HG02852 (cell line): ENCODE measurements at regions not wholly inside any gene's neighbourhood (a gene's known extent, or its start where the extent isn't known, plus 50 kb on each side); places are given as distances from the start of the nearest gene placed in this dataset.

Source experiments
- ATAC-seq: cut with Tn5 transposase; IDR thresholded peaks from one replicate; pipeline ENCODE4 v1.9.1; 2021; ENCODE audit warnings: mild to moderate bottlenecking, moderate library complexity; ENCODE audit not compliant: unreplicated experiment

GRCh38 chr9:126218359-126219125 lies 108.1 kb upstream of the MVB12B start:
- no peak for ATAC-seq

- ATAC-seq = no peak
Observed at GRCh38 chr9:126219166-126219565, 107.5 kb upstream of the MVB12B start.

- no peak for ATAC-seq
Observed at GRCh38 chr9:126219648-126220063, 107.0 kb upstream of the MVB12B start.

- no peak for ATAC-seq
Observed at GRCh38 chr9:126221480-126221879, 105.1 kb upstream of the MVB12B start.

- ATAC-seq = no peak
Observed at GRCh38 chr9:126222363-126222834, 104.2 kb upstream of the MVB12B start.

- ATAC-seq = no peak
Observed at GRCh38 chr9:126222835-126223431, 103.7 kb upstream of the MVB12B start.

- no peak for ATAC-seq
Observed at GRCh38 chr9:126223798-126224531, 102.7 kb upstream of the MVB12B start.

- no peak for ATAC-seq
Observed at GRCh38 chr9:126225611-126226609, 100.7 kb upstream of the MVB12B start.

GRCh38 chr9:126226991-126227936 lies 99.4 kb upstream of the MVB12B start:
- ATAC-seq = no peak

GRCh38 chr9:126228111-126228780 lies 98.4 kb upstream of the MVB12B start:
- ATAC-seq = no peak

- ATAC-seq = peak; percentile 62
Observed at GRCh38 chr9:126228781-126229444, 97.7 kb upstream of the MVB12B start.

GRCh38 chr9:126229501-126229900 lies 97.1 kb upstream of the MVB12B start:
- no peak for ATAC-seq

- ATAC-seq = no peak
Observed at GRCh38 chr9:126230692-126231091, 95.9 kb upstream of the MVB12B start.

GRCh38 chr9:126232461-126232860 lies 94.2 kb upstream of the MVB12B start:
- no peak for ATAC-seq

- no peak for ATAC-seq
Observed at GRCh38 chr9:126233175-126233574, 93.5 kb upstream of the MVB12B start.

- ATAC-seq = no peak
Observed at GRCh38 chr9:126233913-126234525, 92.6 kb upstream of the MVB12B start.

GRCh38 chr9:126234681-126235335 lies 91.8 kb upstream of the MVB12B start:
- ATAC-seq = no peak
